ENCODE measurements at regions not wholly inside any gene's neighbourhood (a gene's known extent, or its start where the extent isn't known, plus 50 kb on each side); places are given as distances from the start of the nearest gene placed in this dataset.

- Histone ChIP-seq H3K27me3 (ENCODE audit: control insufficient read depth in 3 of 3, insufficient read depth in 3 of 3, low read length in 2 of 3) (no peaks in the 10 kb centered on the region), H3K4me1 (ENCODE audit: control insufficient read depth in 5 of 5, insufficient read depth in 5 of 5, low read length in 5 of 5) (peaks cover 0 to 2% (median 0%) of the 10 kb centered on the region in 5 donors), H3K9me3 (ENCODE audit: control insufficient read depth in 4 of 4, insufficient read depth in 3 of 4, low read length in 3 of 4) (no peaks in the 10 kb centered on the region), H3K9ac (ENCODE audit: insufficient read depth in 1 of 2, low read length in 2 of 2) (no peak overlapping the region), H3K36me3 (ENCODE audit: control insufficient read depth in 4 of 4, insufficient read depth in 4 of 4, low read length in 4 of 4) (no peaks in the 10 kb centered on the region), H3K27ac (ENCODE audit: low read depth in 1 of 2, low read length in 1 of 2) (no peak overlapping the region), H3K4me3 (no peak overlapping the region)
- TF ChIP-seq, protein P1, sequence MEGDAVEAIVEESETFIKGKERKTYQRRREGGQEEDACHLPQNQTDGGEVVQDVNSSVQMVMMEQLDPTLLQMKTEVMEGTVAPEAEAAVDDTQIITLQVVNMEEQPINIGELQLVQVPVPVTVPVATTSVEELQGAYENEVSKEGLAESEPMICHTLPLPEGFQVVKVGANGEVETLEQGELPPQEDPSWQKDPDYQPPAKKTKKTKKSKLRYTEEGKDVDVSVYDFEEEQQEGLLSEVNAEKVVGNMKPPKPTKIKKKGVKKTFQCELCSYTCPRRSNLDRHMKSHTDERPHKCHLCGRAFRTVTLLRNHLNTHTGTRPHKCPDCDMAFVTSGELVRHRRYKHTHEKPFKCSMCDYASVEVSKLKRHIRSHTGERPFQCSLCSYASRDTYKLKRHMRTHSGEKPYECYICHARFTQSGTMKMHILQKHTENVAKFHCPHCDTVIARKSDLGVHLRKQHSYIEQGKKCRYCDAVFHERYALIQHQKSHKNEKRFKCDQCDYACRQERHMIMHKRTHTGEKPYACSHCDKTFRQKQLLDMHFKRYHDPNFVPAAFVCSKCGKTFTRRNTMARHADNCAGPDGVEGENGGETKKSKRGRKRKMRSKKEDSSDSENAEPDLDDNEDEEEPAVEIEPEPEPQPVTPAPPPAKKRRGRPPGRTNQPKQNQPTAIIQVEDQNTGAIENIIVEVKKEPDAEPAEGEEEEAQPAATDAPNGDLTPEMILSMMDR (IDR thresholded peaks at IDR 0.05; ENCODE audit: control extremely low read depth, extremely low read depth): no peak
- 37 to 39% methylated on average over 7 of the region's 7 CpGs for WGBS, 2 donors
- DNase-seq: peak in 1 of 3 donors; percentile 15
- ATAC-seq (ENCODE audit: insufficient read depth, low FRiP score): no peak
Observed at GRCh38 chr1:30012455-30013440, 710.6 kb downstream of the MATN1 start.

DNA sequence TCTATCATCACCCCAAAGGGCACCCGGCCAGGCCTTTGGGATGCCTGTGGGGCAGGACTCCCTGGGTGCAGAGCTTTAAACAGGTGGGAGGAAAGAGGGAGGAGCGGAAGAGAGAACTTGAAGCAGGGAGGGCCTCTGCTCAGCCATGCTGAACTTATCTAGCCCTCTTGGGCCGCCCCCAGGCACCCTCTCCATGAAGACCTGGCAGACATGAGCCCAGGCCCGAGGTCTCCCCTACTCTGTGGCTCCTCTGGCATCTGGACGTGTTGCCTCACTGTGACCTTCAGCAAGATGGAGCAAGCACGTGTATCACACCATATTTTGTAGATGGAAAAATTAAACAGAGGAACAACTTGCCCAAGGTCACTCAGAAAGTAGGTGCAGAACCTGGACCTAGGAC is 711.4 kb downstream of the MATN1 start:
- Histone ChIP-seq H3K4me1 (ENCODE audit: control insufficient read depth in 5 of 5, insufficient read depth in 5 of 5, low read length in 5 of 5) (peaks cover 0 to 2% (median 0%) of the 10 kb centered on the region in 5 donors), H3K27ac (ENCODE audit: low read depth in 1 of 2, low read length in 1 of 2) (no peak overlapping the region), H3K27me3 (ENCODE audit: control insufficient read depth in 3 of 3, insufficient read depth in 3 of 3, low read length in 2 of 3) (no peaks in the 10 kb centered on the region), H3K4me3 (no peak overlapping the region), H3K36me3 (ENCODE audit: control insufficient read depth in 4 of 4, insufficient read depth in 4 of 4, low read length in 4 of 4) (no peaks in the 10 kb centered on the region), H3K9ac (ENCODE audit: insufficient read depth in 1 of 2, low read length in 2 of 2) (no peak overlapping the region), H3K9me3 (ENCODE audit: control insufficient read depth in 4 of 4, insufficient read depth in 3 of 4, low read length in 3 of 4) (no peaks in the 10 kb centered on the region)
- WGBS, 2 donors: 75 to 78% methylated on average over 6 of the region's 6 CpGs
- ATAC-seq (ENCODE audit: insufficient read depth, low FRiP score) (no peak), DNase-seq (no peak)
- TF ChIP-seq, protein P1 (IDR thresholded peaks at IDR 0.05; ENCODE audit: control extremely low read depth, extremely low read depth): no peak

GRCh38 chr1:30010506-30011106 is 712.8 kb downstream of the MATN1 start:
- no peaks in the 10 kb centered on the region for H3K27me3 ChIP-seq (ENCODE audit: control insufficient read depth in 3 of 3, insufficient read depth in 3 of 3, low read length in 2 of 3)
- no peaks in the 10 kb centered on the region for H3K9me3 ChIP-seq (ENCODE audit: control insufficient read depth in 4 of 4, insufficient read depth in 3 of 4, low read length in 3 of 4)
- no peak overlapping the region for H3K9ac ChIP-seq (ENCODE audit: insufficient read depth in 1 of 2, low read length in 2 of 2)
- TF ChIP-seq, protein P1 (IDR thresholded peaks at IDR 0.05; ENCODE audit: control extremely low read depth, extremely low read depth): no peak
- peaks cover 0 to 2% (median 0%) of the 10 kb centered on the region in 5 donors for H3K4me1 ChIP-seq (ENCODE audit: control insufficient read depth in 5 of 5, insufficient read depth in 5 of 5, low read length in 5 of 5)
- no peak overlapping the region for H3K27ac ChIP-seq (ENCODE audit: low read depth in 1 of 2, low read length in 1 of 2)
- H3K36me3 ChIP-seq (ENCODE audit: control insufficient read depth in 4 of 4, insufficient read depth in 4 of 4, low read length in 4 of 4): no peaks in the 10 kb centered on the region
- 80 to 84% methylated on average over 16 of the region's 16 CpGs for WGBS, 2 donors
- ATAC-seq (ENCODE audit: insufficient read depth, low FRiP score): no peak
- H3K4me3 ChIP-seq: no peak overlapping the region
- no peak for DNase-seq
